ENCODE measurements at regions not wholly inside any gene's neighbourhood (a gene's known extent, or its start where the extent isn't known, plus 50 kb on each side); places are given as distances from the start of the nearest gene placed in this dataset.

DNA sequence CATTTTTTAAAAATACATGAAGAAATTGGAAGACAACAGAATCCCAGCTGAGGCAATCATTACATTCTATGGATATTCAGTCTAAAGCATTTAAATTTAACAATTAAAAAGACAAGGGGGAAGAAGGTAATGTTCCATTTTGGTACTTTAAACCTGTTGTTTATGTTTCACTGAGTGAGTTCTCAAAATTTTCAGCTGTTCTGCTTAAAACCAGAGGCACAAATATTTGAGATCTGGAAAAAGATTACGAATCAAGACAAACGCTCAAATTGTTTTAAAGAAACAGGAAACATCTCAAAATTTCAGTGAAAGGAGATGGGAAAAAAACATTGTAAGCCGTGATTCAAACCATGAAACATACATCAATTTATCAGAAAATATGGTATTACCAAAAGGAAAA is 656.2 kb upstream of the CHAC2 start:
- H3K4me3 Mint-ChIP-seq, result no peak overlapping the region
- no peaks in the 10 kb centered on the region for H3K4me1 Mint-ChIP-seq
- no peaks in the 10 kb centered on the region for H3K36me3 Mint-ChIP-seq
- H3K27ac Mint-ChIP-seq, result no peak overlapping the region
- no peak for DNase-seq
- no peaks in the 10 kb centered on the region for H3K27me3 Mint-ChIP-seq
- no peaks in the 10 kb centered on the region for H3K9me3 Mint-ChIP-seq

DNA sequence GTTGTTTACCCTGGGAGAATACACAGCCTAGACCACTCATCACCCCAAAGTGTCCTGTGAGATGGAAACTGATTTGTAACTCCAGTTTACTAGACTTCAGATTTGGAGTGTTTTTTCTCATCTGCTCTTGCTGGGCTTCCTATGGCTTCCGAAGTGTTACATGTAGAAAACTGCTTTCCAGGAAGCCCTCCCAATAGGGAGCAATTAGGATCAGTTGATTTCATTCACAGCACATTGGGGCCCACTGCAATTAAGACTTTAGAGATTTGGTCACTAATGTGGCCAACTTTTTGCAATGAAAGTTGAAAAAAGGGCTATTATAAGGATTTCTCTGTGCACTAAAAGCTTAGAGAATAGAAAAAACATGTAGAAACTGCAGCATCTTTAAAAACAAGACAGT is 656.6 kb upstream of the CHAC2 start:
- DNase-seq, result no peak
- no peaks in the 10 kb centered on the region for H3K9me3 Mint-ChIP-seq
- no peaks in the 10 kb centered on the region for H3K4me1 Mint-ChIP-seq
- H3K4me3 Mint-ChIP-seq, result no peak overlapping the region
- H3K36me3 Mint-ChIP-seq, result no peaks in the 10 kb centered on the region
- no peaks in the 10 kb centered on the region for H3K27me3 Mint-ChIP-seq
- no peak overlapping the region for H3K27ac Mint-ChIP-seq

DNA sequence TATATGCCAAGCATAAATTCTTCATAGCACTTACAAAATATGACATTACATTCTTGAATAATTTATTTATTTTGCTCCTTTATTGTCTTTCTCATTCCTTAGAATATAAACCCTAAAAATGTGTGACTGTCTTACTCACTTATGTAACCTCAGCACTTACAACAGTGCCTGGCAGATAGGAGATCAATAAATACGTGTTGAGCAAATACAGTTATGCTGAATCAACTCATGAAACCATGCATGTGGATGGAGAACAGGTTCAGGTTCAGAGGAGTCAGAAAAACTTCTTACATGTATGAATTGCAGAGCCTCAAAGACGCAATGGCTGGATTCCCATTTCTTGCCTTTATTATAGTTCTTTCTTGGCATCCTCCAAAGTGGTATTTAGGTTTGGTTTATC is 659.4 kb upstream of the CHAC2 start:
- H3K9me3 Mint-ChIP-seq, result no peaks in the 10 kb centered on the region
- no peak overlapping the region for H3K27ac Mint-ChIP-seq
- H3K4me1 Mint-ChIP-seq, result no peaks in the 10 kb centered on the region
- H3K4me3 Mint-ChIP-seq, result no peak overlapping the region
- no peaks in the 10 kb centered on the region for H3K36me3 Mint-ChIP-seq
- H3K27me3 Mint-ChIP-seq, result no peaks in the 10 kb centered on the region
- no peak for DNase-seq

DNA sequence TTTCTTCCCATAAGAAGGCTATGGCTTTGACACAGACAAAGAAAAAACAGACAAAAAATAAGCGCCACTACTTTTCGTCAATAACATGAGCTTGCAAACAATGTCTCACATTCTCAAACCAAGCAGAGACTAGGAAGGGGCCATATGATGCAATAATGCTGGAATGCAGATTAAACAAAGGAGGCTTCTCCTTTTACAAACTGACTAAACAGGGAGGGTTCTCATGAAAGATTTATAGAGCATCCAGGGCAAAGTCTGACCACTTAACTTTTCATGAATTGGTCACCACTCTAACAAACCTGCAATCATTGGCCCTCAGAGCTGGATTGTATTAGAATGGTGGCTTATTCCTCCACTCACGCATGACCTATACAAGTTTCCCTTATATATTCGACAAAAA is 663.3 kb upstream of the CHAC2 start:
- Mint-ChIP-seq H3K4me3 (no peak overlapping the region), H3K4me1 (no peaks in the 10 kb centered on the region), H3K27me3 (no peaks in the 10 kb centered on the region), H3K27ac (no peak overlapping the region), H3K9me3 (no peaks in the 10 kb centered on the region), H3K36me3 (no peaks in the 10 kb centered on the region)
- no peak for DNase-seq

DNA sequence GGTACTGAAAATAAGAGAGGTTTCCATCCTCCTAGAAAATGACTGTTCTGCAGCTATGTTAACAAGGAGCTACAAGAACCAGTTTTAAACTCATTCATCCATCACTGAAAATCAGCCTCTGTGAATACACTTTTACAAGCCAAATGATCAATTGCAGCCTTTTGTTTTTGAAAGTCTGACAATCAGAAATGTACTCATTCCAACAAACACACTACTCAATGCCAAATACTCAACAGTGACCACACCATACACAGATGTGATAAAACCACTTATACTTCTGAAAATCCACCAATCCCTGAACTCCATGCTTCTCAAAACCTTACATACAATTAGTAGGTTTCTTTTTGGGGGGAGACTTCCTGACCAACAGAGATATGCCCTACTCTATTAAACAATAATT is 663.9 kb upstream of the CHAC2 start:
- H3K9me3 Mint-ChIP-seq, result no peaks in the 10 kb centered on the region
- no peak overlapping the region for H3K4me3 Mint-ChIP-seq
- no peak overlapping the region for H3K27ac Mint-ChIP-seq
- no peak for DNase-seq
- no peaks in the 10 kb centered on the region for H3K27me3 Mint-ChIP-seq
- no peaks in the 10 kb centered on the region for H3K4me1 Mint-ChIP-seq
- no peaks in the 10 kb centered on the region for H3K36me3 Mint-ChIP-seq

DNA sequence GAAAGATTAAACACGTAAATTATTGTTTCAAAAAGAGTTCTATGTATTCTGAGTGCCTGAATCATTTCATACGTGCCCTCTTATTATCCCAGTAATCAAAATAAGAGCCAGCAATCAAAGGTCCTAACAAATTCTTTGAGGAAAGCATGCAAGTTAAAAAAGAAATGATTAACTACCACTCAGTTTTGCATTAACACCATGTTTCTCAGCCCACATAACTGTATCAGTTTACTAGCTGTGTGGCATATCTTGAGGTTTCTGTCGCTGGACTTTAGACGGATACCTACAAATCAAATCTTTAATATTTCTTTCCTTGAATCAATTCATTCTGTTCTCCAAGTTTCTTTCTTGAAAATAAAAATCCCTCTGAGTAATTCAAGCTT is 668.9 kb upstream of the CHAC2 start:
- H3K36me3 Mint-ChIP-seq, result no peaks in the 10 kb centered on the region

DNA sequence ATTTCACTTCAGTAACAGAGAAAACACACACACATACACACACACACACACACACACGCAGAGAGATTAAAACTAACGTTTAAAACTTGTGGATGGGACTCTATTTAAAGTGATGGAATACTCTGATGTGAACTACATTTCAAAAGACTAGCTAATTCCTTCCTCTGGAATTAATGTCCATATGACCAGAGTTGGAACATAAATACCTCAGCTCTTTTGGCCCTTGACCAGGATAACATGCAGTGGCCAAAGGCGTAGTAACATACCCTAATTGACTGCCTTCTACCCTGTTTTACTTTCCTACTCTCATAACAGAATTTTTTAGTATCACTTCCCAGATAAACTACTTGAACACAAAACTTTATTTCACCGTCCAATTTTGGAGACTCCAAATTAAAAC is 671.3 kb upstream of the CHAC2 start:
- Mint-ChIP-seq H3K4me1 (no peaks in the 10 kb centered on the region), H3K4me3 (no peak overlapping the region), H3K36me3 (no peaks in the 10 kb centered on the region), H3K27ac (no peak overlapping the region), H3K27me3 (no peaks in the 10 kb centered on the region), H3K9me3 (no peaks in the 10 kb centered on the region)
- DNase-seq, result no peak

More for the DNA sequence above, 668.9 kb upstream of the CHAC2 start:
- H3K9me3 Mint-ChIP-seq, result no peaks in the 10 kb centered on the region
- H3K4me3 Mint-ChIP-seq, result no peak overlapping the region
- DNase-seq, result no peak
- H3K4me1 Mint-ChIP-seq, result no peaks in the 10 kb centered on the region
- no peaks in the 10 kb centered on the region for H3K27me3 Mint-ChIP-seq
- no peak overlapping the region for H3K27ac Mint-ChIP-seq

DNA sequence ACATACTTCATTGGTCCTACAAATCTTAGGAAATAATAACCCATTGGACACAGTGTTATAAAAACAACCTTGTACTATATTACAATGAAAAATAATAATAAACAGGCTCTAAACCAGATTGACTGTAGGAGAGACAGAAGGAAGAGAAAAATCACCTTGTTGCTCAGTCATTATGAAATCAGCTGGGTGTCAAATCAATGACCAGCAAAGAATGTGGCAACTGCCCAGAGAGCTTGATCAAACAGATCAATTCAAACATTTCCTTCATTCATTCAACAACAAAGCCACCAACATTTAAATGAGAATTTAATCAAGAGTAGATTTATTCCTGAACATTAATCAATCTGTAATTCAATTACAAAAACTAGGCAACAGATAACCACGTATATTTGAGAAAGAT is 671.9 kb upstream of the CHAC2 start:
- H3K9me3 Mint-ChIP-seq, result no peaks in the 10 kb centered on the region
- no peaks in the 10 kb centered on the region for H3K4me1 Mint-ChIP-seq
- no peak overlapping the region for H3K4me3 Mint-ChIP-seq
- H3K36me3 Mint-ChIP-seq, result no peaks in the 10 kb centered on the region
- no peak overlapping the region for H3K27ac Mint-ChIP-seq
- no peak for DNase-seq
- H3K27me3 Mint-ChIP-seq, result no peaks in the 10 kb centered on the region

DNA sequence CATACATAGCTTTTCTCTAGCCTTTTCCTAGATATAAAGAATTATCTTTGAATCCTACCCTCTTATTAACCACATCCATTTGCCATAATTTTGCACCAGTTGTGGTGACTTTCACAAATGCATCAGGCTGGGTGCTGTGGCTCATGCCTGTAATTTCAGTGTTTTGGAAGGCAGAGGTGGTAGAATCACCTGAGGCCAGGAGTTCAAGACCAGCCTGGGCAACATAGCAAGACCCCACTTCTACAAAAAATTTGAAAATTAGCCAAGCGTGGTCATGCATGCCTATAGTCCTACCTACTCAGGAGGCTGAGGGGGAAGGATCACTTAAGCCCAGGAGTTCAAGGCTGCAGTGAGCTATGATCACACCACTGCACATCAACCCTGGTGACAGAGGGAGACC is 672.4 kb upstream of the CHAC2 start:
- Mint-ChIP-seq H3K9me3 (no peaks in the 10 kb centered on the region), H3K27ac (no peak overlapping the region)

DNA sequence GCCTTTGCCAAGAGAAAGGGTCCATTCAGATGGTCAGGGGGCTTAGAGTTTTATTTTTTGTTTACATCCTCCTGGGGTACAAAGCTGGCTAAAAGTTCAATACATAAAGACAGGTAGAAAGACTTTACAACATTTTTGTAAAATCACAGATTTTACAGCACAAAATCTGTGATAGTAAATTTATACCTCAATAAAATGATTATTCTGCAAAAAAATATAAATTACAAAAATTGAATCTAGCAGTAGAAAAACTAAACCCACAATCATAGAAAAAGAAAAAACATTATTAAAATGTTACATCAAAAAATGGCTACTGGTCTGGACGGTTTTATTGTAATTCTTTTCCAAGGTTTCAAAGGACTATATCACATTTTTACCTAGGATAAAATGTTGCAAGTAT is 674.2 kb upstream of the CHAC2 start:
- Mint-ChIP-seq H3K4me1 (no peaks in the 10 kb centered on the region), H3K27ac (no peak overlapping the region), H3K4me3 (no peak overlapping the region), H3K27me3 (no peaks in the 10 kb centered on the region), H3K9me3 (peaks cover 3% of the 10 kb centered on the region), H3K36me3 (no peaks in the 10 kb centered on the region)
- DNase-seq, result no peak

More for the DNA sequence above, 672.4 kb upstream of the CHAC2 start:
- H3K36me3 Mint-ChIP-seq, result no peaks in the 10 kb centered on the region
- no peaks in the 10 kb centered on the region for H3K27me3 Mint-ChIP-seq
- no peaks in the 10 kb centered on the region for H3K4me1 Mint-ChIP-seq
- H3K4me3 Mint-ChIP-seq, result no peak overlapping the region
- DNase-seq, result no peak

DNA sequence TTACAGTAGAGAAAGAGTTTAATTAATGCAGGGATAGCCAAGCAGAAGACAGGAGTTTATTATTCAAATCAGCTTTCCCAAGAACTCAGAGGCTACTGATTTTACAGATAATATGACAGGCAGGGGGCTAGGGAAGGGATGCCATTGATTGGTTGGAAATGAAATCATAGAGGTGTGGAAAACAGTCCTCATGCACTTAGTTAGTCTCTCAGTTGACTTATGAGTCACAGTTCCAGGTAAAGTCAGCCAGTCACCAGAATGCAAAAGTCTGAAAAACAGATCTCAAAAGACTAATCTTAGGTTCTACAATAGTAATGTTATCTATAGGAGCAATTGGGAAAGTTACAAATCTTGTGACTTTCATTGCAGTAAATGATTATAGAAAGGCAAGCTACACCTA is 676.4 kb upstream of the CHAC2 start:
- Mint-ChIP-seq H3K27me3 (no peaks in the 10 kb centered on the region), H3K4me1 (no peaks in the 10 kb centered on the region), H3K36me3 (no peaks in the 10 kb centered on the region), H3K9me3 (peaks cover 3% of the 10 kb centered on the region), H3K4me3 (no peak overlapping the region), H3K27ac (no peak overlapping the region)
- DNase-seq, result no peak

DNA sequence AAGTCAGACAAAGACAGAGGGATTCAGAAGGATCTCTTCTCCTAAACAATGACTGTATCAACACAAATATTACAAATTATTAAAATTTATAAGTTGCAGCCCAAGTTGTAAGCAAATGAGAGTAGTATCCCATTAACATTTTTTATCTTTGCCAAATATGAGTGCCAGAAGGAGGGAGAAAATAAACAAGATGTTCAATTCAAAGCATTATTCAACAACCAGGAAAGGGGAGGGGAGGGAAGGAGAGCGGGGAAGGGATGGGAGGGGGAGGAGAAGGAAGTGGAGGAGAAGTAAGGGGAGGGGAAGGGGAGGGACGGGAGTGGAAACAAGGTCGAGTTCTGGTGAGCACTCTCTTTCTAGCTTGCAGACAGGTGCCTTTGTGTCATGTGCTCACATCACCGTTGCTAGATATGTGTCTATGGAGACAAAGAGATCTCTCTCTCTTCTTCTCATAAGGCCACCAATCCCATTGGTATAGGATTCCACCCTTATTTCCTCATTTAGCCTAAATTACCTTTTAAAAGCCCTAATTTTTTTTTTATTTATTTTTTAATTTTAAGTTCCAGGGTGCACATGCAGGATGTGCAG is 679.6 kb upstream of the CHAC2 start:
- Mint-ChIP-seq H3K4me1 (no peaks in the 10 kb centered on the region), H3K27ac (no peak overlapping the region), H3K36me3 (no peaks in the 10 kb centered on the region), H3K4me3 (no peak overlapping the region), H3K9me3 (peaks cover 3% of the 10 kb centered on the region), H3K27me3 (no peaks in the 10 kb centered on the region)
- DNase-seq, result no peak

DNA sequence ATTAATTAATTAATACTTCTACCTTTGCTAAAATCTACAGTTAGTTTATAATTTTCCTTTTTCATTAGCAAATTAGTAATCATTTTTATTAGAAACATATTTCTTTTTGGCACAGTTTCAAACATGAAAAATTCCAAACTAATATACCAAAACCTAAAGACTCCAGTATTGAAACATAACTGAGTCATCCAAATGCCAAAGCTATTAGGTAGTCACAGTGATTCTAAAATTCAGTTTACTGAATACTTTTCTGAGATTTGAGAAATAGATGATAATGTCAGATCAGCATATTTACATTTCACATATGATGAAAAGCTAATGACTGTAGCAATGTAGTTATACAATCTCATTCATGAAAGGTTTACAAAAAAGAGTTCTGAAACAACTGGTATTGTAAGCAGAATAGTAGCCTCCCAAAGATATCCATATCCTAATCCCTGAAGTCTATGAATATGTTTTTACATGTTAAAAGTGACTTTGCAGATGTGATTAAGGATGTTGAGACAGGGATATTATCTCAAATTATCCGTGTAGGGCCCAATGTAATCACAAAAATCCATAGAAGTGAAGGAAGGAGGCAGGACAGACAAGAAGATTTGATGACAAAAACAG is 680.2 kb upstream of the CHAC2 start:
- no peak overlapping the region for H3K27ac Mint-ChIP-seq
- H3K36me3 Mint-ChIP-seq, result no peaks in the 10 kb centered on the region
- no peak overlapping the region for H3K4me3 Mint-ChIP-seq
- H3K9me3 Mint-ChIP-seq, result peaks cover 3% of the 10 kb centered on the region
- no peak for DNase-seq
- no peaks in the 10 kb centered on the region for H3K27me3 Mint-ChIP-seq
- no peaks in the 10 kb centered on the region for H3K4me1 Mint-ChIP-seq

DNA sequence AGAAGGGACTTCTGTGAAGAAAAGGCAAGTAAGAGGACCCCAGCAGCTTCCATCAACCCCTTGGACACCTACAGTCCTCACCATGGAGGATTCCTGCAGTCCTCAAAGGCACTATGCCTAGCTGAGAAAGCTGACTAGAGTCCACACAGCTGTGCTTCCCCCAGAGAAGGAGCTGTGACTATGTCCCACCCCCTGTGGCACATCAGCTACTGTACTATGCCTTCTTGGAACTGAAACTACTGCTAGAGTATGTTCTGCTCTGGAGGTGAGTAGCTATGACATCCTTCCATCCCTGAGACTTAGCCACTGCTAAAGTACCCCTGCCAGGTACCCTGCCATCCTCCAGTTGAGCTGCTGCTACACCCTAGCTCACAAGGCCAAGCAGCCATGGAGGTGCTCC is 690.2 kb upstream of the CHAC2 start:
- Mint-ChIP-seq H3K4me3 (no peak overlapping the region), H3K9me3 (peaks cover 16% of the 10 kb centered on the region), H3K4me1 (no peaks in the 10 kb centered on the region), H3K27me3 (no peaks in the 10 kb centered on the region), H3K27ac (no peak overlapping the region), H3K36me3 (no peaks in the 10 kb centered on the region)
- DNase-seq, result no peak

DNA sequence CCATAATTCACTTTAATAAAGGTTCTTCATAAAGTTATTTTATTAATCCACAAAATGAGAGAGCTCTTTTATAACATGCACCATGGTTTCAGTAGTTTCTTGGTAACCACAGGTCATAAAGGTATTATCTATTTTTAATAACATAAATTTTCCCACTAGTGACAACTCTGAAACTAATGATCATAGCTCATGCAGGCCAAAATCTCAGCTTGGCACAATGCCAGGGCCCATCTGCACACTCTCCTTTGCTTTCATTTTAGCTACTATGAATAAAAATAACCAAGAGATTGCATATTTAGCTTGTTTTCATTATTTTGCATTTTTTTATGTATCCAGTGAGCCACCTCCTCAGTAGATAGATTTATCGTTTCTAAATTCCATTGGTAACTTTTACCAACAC is 691.8 kb upstream of the CHAC2 start:
- H3K27me3 Mint-ChIP-seq, result no peaks in the 10 kb centered on the region
- H3K9me3 Mint-ChIP-seq, result peaks cover 11% of the 10 kb centered on the region
- H3K36me3 Mint-ChIP-seq, result no peaks in the 10 kb centered on the region
- H3K4me3 Mint-ChIP-seq, result no peak overlapping the region
- no peak overlapping the region for H3K27ac Mint-ChIP-seq
- no peaks in the 10 kb centered on the region for H3K4me1 Mint-ChIP-seq
- no peak for DNase-seq

DNA sequence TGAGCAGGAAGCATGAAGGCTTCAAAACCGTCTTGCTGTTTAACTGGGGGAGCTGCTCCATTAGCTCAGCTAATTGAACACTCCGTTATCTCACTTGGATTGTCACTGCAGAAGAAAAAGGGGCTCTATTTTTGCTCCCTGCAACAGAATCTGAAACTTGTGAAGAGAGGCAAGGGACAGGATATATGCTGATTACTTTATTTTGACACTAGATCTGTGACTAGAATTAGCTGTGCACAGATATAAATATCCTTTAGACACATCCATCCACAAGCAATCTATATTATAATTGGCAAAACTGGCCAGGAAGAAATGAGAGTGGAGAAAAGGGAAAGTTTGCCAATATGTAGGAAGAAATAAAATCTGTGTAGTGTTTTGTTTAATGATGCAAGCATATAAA is 700.1 kb upstream of the CHAC2 start:
- H3K4me3 Mint-ChIP-seq, result no peak overlapping the region
- no peaks in the 10 kb centered on the region for H3K27me3 Mint-ChIP-seq
- H3K9me3 Mint-ChIP-seq, result peaks cover 3% of the 10 kb centered on the region
- no peak overlapping the region for H3K27ac Mint-ChIP-seq
- DNase-seq, result no peak
- no peaks in the 10 kb centered on the region for H3K36me3 Mint-ChIP-seq
- H3K4me1 Mint-ChIP-seq, result no peaks in the 10 kb centered on the region

All from activated naive CD8-positive, alpha-beta T cell treated with anti-CD3 and anti-CD28 coated beads for 36 hours (primary cell).